Adrenal gland (tissue), 9 donors: ENCODE measurements at regions not wholly inside any gene's neighbourhood (a gene's known extent, or its start where the extent isn't known, plus 50 kb on each side); places are given as distances from the start of the nearest gene placed in this dataset.
A peak's percentile ranks its signal among the peaks of the same experiment; 100 is the strongest.

ENCODE experiments used
- DNase-seq, 7 donors: peaks; one replicate each; pipeline ENCODE4 v3.0.0-alpha.2; 2019 to 2020
- H3K27ac ChIP-seq, 5 donors: fragments of 200-600 bp; sonication (generic) in 4 of 5; 1 replicate in 3 of 5; 2 replicates in 2 of 5; pipeline versions ENCODE4 v1.5.1 to v1.8.0; 2016 to 2020; ENCODE audit warnings: mild to moderate bottlenecking in 1 of 5
- H3K27me3 ChIP-seq: fragments of 200-600 bp; 2 replicates; pipeline ENCODE4 v1.8.0; 2021
- H3K36me3 ChIP-seq, 2 donors: fragments of 200-600 bp; replicated peaks in 1 of 2; 1 replicate in 1 of 2; 2 replicates in 1 of 2; pipeline versions ENCODE4 v1.5.1 to v1.8.0; 2018 to 2022
- H3K4me1 ChIP-seq, 2 donors: fragments of 200-600 bp; replicated peaks in 1 of 2; 1 replicate in 1 of 2; 2 replicates in 1 of 2; pipeline versions ENCODE4 v1.5.1 to v1.8.0; 2018 to 2021
- H3K4me3 ChIP-seq, 4 donors: fragments of 200-600 bp; sonication (generic) in 3 of 4; one replicate each; pipeline ENCODE4 v1.5.1; 2016 to 2018
- H3K9me3 ChIP-seq, 3 donors: fragments of 200-600 bp; sonication (generic) in 1 of 3; replicated peaks in 1 of 3; 1 replicate in 2 of 3; 2 replicates in 1 of 3; pipeline versions ENCODE4 v1.5.1 to v1.8.0; 2016 to 2021
- POLR2A ChIP-seq, 2 donors: fragments of 450-650 bp; IDR thresholded peaks; one replicate each; pipeline ENCODE4 v1.6.1; 2017; ENCODE audit warnings: antibody characterized with exemption in 2 of 2, mild to moderate bottlenecking in 2 of 2, moderate library complexity in 1 of 2
- WGBS, 4 donors: extraction: QIAGEN DNeasy Blood & Tissue Kit in 2 of 4; methylation state at CpG; one replicate each; pipeline versions ENCODE4 v1.1.5 to v1.1.7; 2013 to 2017; 5-methylcytosine and 5-hydroxymethylcytosine counted together
- intact Hi-C, 2 donors: fragments of 100-400 bp; cut with DNase I; formaldehyde crosslinking; loops; one replicate each; pipeline versions ENCODE4 v1.14.1 to v1.15.0; 2022 to 2023
- TF ChIP-seq, protein P1 (sequence below), 6 experiments: fragments of 450-650 bp in 4 of 6; fragments of 200-600 bp in 2 of 6; sonication (generic) in 1 of 6; IDR thresholded peaks; 1 replicate in 5 of 6; 2 replicates in 1 of 6; pipeline versions ENCODE4 v1.5.1 to v1.8.0; 2016 to 2021; ENCODE audit warnings: antibody characterized with exemption in 6 of 6, mild to moderate bottlenecking in 2 of 6, moderate library complexity in 1 of 6
- donor health status: healthy with polysubstance abuse.
- donor health status: Bipolar disorder and iron deficiency.
- donor health status: DM: yes; HTN: yes; CAD: no.
- donor health status: DM: no; HTN: no; CAD: no.
- donor health status: DM: no; HTN: no; CAD: no.

GRCh38 chr2:49241991-49242390, 87.7 kb upstream of the FSHR start:
- intact Hi-C loops: no loop called here

GRCh38 chr2:49241501-49241900, 87.2 kb upstream of the FSHR start:
- H3K4me3 ChIP-seq: no peak overlapping the region
- TF ChIP-seq, protein P1, sequence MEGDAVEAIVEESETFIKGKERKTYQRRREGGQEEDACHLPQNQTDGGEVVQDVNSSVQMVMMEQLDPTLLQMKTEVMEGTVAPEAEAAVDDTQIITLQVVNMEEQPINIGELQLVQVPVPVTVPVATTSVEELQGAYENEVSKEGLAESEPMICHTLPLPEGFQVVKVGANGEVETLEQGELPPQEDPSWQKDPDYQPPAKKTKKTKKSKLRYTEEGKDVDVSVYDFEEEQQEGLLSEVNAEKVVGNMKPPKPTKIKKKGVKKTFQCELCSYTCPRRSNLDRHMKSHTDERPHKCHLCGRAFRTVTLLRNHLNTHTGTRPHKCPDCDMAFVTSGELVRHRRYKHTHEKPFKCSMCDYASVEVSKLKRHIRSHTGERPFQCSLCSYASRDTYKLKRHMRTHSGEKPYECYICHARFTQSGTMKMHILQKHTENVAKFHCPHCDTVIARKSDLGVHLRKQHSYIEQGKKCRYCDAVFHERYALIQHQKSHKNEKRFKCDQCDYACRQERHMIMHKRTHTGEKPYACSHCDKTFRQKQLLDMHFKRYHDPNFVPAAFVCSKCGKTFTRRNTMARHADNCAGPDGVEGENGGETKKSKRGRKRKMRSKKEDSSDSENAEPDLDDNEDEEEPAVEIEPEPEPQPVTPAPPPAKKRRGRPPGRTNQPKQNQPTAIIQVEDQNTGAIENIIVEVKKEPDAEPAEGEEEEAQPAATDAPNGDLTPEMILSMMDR (IDR thresholded peaks at IDR 0.05): no peak
- no peak for TF ChIP-seq POLR2A (IDR thresholded peaks at IDR 0.05)
- H3K27ac ChIP-seq: no peak overlapping the region
- no peaks in the 10 kb centered on the region for H3K9me3 ChIP-seq
- no peaks in the 10 kb centered on the region for H3K36me3 ChIP-seq
- no peak for DNase-seq
- no peaks in the 10 kb centered on the region for H3K4me1 ChIP-seq
- intact Hi-C loops: no loop called here
- H3K27me3 ChIP-seq: no peaks in the 10 kb centered on the region

More at GRCh38 chr2:49241991-49242390, 87.7 kb upstream of the FSHR start:
- Histone ChIP-seq H3K27ac (no peak overlapping the region), H3K27me3 (no peaks in the 10 kb centered on the region), H3K9me3 (no peaks in the 10 kb centered on the region), H3K4me1 (no peaks in the 10 kb centered on the region), H3K36me3 (no peaks in the 10 kb centered on the region), H3K4me3 (no peak overlapping the region)
- TF ChIP-seq POLR2A (IDR thresholded peaks at IDR 0.05): no peak
- TF ChIP-seq, protein P1 (IDR thresholded peaks at IDR 0.05): no peak
- peak in 1 of 7 donors; percentile 2 for DNase-seq

DNA sequence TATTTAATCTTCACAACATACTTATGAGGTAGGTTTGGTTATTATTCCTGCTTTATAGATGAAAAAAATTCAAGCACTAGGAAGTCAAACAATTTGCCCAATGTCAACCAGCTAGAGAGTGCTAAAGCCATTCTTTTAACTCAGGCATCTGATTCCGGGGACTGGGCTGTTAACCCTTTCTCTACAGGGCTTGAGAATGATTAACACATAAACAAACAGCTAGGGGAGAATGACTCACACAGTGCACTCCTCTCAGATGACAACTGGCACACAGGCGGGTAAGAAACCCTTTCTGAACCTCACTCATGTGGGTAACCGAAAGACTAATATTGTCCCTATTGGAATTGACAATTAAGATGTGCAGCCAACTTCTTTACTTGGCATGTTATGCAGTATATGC, 86.3 kb upstream of the FSHR start:
- 49 to 69% (median 52%) methylated on average over 3 of the region's 3 CpGs for WGBS, 4 donors

DNA sequence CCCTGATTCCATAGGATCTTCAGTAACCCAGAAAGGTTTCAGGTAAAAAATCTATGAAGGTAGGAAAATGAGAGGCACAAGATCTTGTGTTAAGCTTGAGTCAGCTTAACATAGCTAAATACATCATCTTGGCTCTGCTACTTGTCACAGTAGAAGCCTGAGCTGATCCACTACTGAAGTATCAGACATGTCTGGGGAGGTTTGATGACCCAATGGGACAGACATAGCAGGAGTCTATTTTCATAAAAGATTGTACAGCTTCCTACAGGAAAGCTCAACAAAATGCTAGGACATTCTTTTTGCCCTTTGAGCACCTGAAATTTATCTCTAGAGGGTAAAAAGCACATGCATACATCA, 84.3 kb upstream of the FSHR start:
- Histone ChIP-seq H3K27me3 (no peaks in the 10 kb centered on the region), H3K27ac (no peak overlapping the region), H3K4me3 (no peak overlapping the region), H3K9me3 (no peaks in the 10 kb centered on the region), H3K36me3 (no peaks in the 10 kb centered on the region), H3K4me1 (no peaks in the 10 kb centered on the region)
- intact Hi-C loops: no loop called here
- DNase-seq: no peak
- TF ChIP-seq, protein P1 (IDR thresholded peaks at IDR 0.05): no peak
- no peak for TF ChIP-seq POLR2A (IDR thresholded peaks at IDR 0.05)

More for the DNA sequence above, 86.3 kb upstream of the FSHR start:
- no peak for DNase-seq
- Histone ChIP-seq H3K9me3 (no peaks in the 10 kb centered on the region), H3K4me1 (no peaks in the 10 kb centered on the region), H3K4me3 (no peak overlapping the region), H3K27ac (no peak overlapping the region), H3K36me3 (no peaks in the 10 kb centered on the region), H3K27me3 (no peaks in the 10 kb centered on the region)
- intact Hi-C loops: no loop called here
- TF ChIP-seq, protein P1 (IDR thresholded peaks at IDR 0.05): no peak
- no peak for TF ChIP-seq POLR2A (IDR thresholded peaks at IDR 0.05)
